ENCODE measurements at regions not wholly inside any gene's neighbourhood (a gene's known extent, or its start where the extent isn't known, plus 50 kb on each side); places are given as distances from the start of the nearest gene placed in this dataset.

DNA sequence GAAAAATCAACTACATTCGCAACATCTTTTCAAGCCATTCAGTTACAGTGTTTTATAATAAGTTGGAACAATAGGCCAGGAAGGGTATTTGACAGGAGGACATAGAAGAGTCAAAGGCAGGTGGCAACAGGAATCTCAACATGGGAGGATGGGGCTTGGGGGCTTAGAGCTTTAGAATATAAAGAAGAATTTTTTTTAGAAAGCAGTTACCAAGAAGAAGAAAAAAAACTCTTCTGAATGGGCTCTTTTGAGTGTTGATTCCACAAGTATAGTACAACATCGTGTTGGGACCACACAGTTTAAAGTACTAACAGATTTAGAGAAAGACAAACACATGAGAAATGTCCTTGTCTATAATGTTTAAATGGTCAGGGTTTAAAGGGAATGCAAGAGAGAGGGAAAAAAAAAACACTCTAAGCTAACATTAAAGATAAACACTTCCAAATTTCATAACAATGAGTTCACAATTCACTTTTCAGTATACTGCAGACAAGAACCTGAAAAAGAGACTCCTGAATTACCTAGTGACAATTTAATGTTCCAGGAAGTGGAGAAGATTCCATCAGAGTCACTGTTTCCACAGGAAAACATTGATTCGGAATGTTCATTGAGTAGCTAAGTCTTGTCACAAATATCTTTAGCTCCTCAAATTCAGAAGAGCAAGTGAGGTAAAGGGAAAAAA is 282.3 kb downstream of the DEPDC1B start:
- H3K4me3 ChIP-seq = no peak overlapping the region
- 58 to 74% methylated on average over 3 of the region's 3 CpGs for WGBS, 2 donors (ENCODE audit: low coverage in 1 of 2)
- DNase-seq = no peak
- H3K36me3 ChIP-seq = no peaks in the 10 kb centered on the region
- intact Hi-C loops (cut with DNase I; ENCODE audit: low total_unique reads) = loop anchor here (5.0 kb wide), 1 partner anchor 380 kb away; no protein-coding TSS in a partner anchor
- peaks cover 0 to 9% of the 10 kb centered on the region in 2 donors for H3K9me3 ChIP-seq
- H3K4me1 ChIP-seq = no peaks in the 10 kb centered on the region
- TF ChIP-seq EP300 (IDR thresholded peaks at IDR 0.05; ENCODE audit: low read depth) = no peak
- no peak for TF ChIP-seq POLR2A (IDR thresholded peaks at IDR 0.05)
- TF ChIP-seq, protein P1, sequence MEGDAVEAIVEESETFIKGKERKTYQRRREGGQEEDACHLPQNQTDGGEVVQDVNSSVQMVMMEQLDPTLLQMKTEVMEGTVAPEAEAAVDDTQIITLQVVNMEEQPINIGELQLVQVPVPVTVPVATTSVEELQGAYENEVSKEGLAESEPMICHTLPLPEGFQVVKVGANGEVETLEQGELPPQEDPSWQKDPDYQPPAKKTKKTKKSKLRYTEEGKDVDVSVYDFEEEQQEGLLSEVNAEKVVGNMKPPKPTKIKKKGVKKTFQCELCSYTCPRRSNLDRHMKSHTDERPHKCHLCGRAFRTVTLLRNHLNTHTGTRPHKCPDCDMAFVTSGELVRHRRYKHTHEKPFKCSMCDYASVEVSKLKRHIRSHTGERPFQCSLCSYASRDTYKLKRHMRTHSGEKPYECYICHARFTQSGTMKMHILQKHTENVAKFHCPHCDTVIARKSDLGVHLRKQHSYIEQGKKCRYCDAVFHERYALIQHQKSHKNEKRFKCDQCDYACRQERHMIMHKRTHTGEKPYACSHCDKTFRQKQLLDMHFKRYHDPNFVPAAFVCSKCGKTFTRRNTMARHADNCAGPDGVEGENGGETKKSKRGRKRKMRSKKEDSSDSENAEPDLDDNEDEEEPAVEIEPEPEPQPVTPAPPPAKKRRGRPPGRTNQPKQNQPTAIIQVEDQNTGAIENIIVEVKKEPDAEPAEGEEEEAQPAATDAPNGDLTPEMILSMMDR (IDR thresholded peaks at IDR 0.05) = no peak
- TF ChIP-seq POLR2AphosphoS5 (IDR thresholded peaks at IDR 0.05) = no peak
- in situ Hi-C loops (cut with MboI; ENCODE audit: low pct_ligation_motif_present in 1 of 4, low pct_unique_long_range_greater_than_20kb in 1 of 4, low sequenced_read_pairs in 3 of 4) = no loop called here
- no peak overlapping the region for H3K27ac ChIP-seq
- H3K27me3 ChIP-seq = no peaks in the 10 kb centered on the region

DNA sequence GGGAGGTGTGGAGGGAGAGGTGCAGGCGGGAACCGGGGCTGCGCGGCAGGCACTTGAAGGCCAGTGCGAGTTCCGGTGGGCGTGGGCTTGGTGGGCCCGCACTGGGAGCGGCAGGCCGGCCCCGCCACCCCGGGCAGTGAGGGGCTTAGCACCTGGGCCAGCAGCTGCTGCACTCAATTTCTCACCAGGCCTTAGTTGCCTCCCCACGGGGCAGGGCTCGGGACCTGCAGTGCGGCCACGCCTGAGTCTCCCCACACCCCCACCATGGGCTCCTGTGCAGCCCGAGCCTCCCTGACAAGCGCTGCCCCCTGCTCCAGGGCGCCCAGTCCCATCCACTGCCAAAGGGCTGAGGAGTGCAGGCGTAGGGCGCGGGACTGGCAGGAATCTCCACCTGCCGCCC is 284.5 kb downstream of the DEPDC1B start:
- in situ Hi-C loops (cut with MboI; ENCODE audit: low pct_ligation_motif_present in 1 of 4, low pct_unique_long_range_greater_than_20kb in 1 of 4, low sequenced_read_pairs in 3 of 4) = no loop called here
- no peaks in the 10 kb centered on the region for H3K36me3 ChIP-seq
- intact Hi-C loops (cut with DNase I; ENCODE audit: low total_unique reads) = loop anchor here (5.0 kb wide), 1 partner anchor 382 kb away; no protein-coding TSS in a partner anchor
- TF ChIP-seq EP300 (IDR thresholded peaks at IDR 0.05; ENCODE audit: low read depth) = no peak
- TF ChIP-seq, protein P1 (IDR thresholded peaks at IDR 0.05) = no peak
- no peak for TF ChIP-seq POLR2AphosphoS5 (IDR thresholded peaks at IDR 0.05)
- TF ChIP-seq POLR2A (IDR thresholded peaks at IDR 0.05) = no peak
- H3K4me3 ChIP-seq = no peak overlapping the region
- H3K27me3 ChIP-seq = no peaks in the 10 kb centered on the region
- H3K27ac ChIP-seq = no peak overlapping the region
- DNase-seq = no peak
- H3K9me3 ChIP-seq = peaks cover 0 to 7% of the 10 kb centered on the region in 2 donors
- WGBS, 2 donors (ENCODE audit: low coverage in 1 of 2) = 98% methylated on average over 23 of the region's 23 CpGs; no CpG with 5 or more reads in 1 of the 2 donors
- no peaks in the 10 kb centered on the region for H3K4me1 ChIP-seq

GRCh38 chr5:60410427-60410826 is 289.5 kb downstream of the DEPDC1B start:
- WGBS, 2 donors (ENCODE audit: low coverage in 1 of 2) = 84 to 86% methylated on average over 1 of the region's 1 CpG
- no peaks in the 10 kb centered on the region for H3K27me3 ChIP-seq

GRCh38 chr5:60404171-60404570 is 295.8 kb downstream of the DEPDC1B start:
- Histone ChIP-seq H3K36me3 (no peaks in the 10 kb centered on the region), H3K4me1 (no peaks in the 10 kb centered on the region), H3K27me3 (no peaks in the 10 kb centered on the region), H3K4me3 (no peak overlapping the region), H3K9me3 (no peaks in the 10 kb centered on the region), H3K27ac (no peak overlapping the region)
- intact Hi-C loops (cut with DNase I; ENCODE audit: low total_unique reads) (no loop called here), in situ Hi-C loops (cut with MboI; ENCODE audit: low pct_ligation_motif_present in 1 of 4, low pct_unique_long_range_greater_than_20kb in 1 of 4, low sequenced_read_pairs in 3 of 4) (no loop called here)
- DNase-seq = no peak
- WGBS, 2 donors (ENCODE audit: low coverage in 1 of 2) = 76 to 88% methylated on average over 1 of the region's 1 CpG
- no peak for TF ChIP-seq EP300 (IDR thresholded peaks at IDR 0.05; ENCODE audit: low read depth)
- no peak for TF ChIP-seq POLR2AphosphoS5 (IDR thresholded peaks at IDR 0.05)
- TF ChIP-seq, protein P1 (IDR thresholded peaks at IDR 0.05) = no peak
- TF ChIP-seq POLR2A (IDR thresholded peaks at IDR 0.05) = no peak

More at GRCh38 chr5:60410427-60410826, 289.5 kb downstream of the DEPDC1B start:
- no peaks in the 10 kb centered on the region for H3K9me3 ChIP-seq
- no peak for TF ChIP-seq POLR2AphosphoS5 (IDR thresholded peaks at IDR 0.05)
- TF ChIP-seq EP300 (IDR thresholded peaks at IDR 0.05; ENCODE audit: low read depth) = no peak
- TF ChIP-seq POLR2A (IDR thresholded peaks at IDR 0.05) = no peak
- TF ChIP-seq, protein P1 (IDR thresholded peaks at IDR 0.05) = no peak
- no peak overlapping the region for H3K27ac ChIP-seq
- intact Hi-C loops (cut with DNase I; ENCODE audit: low total_unique reads) = no loop called here
- no peak for DNase-seq
- no peaks in the 10 kb centered on the region for H3K4me1 ChIP-seq
- no peaks in the 10 kb centered on the region for H3K36me3 ChIP-seq
- in situ Hi-C loops (cut with MboI; ENCODE audit: low pct_ligation_motif_present in 1 of 4, low pct_unique_long_range_greater_than_20kb in 1 of 4, low sequenced_read_pairs in 3 of 4) = no loop called here
- no peak overlapping the region for H3K4me3 ChIP-seq

All from transverse colon (tissue), 4 donors.